ENCODE measurements at regions not wholly inside any gene's neighbourhood (a gene's known extent, or its start where the extent isn't known, plus 50 kb on each side); places are given as distances from the start of the nearest gene placed in this dataset.

GRCh38 chr6:128641703-128642102, 121.3 kb upstream of the PTPRK start:
- TF ChIP-seq POLR2AphosphoS5 (IDR thresholded peaks at IDR 0.05; ENCODE audit: low read depth, low read length) (no peak), TAF1 (IDR thresholded peaks at IDR 0.05; ENCODE audit: borderline replicate concordance, low read depth, low read length) (no peak), POLR2A (IDR thresholded peaks at IDR 0.05; ENCODE audit: low read depth, low read length) (no peak)
